Colonic mucosa (tissue), 4 donors: ENCODE measurements at regions not wholly inside any gene's neighbourhood (a gene's known extent, or its start where the extent isn't known, plus 50 kb on each side); places are given as distances from the start of the nearest gene placed in this dataset.

Experiments
- DNase-seq: peaks from one replicate; pipeline ENCODE4 v3.0.0-alpha.2; 2020
- H3K27ac ChIP-seq: fragments of 200-600 bp; one replicate; pipeline ENCODE4 v1.8.0; 2021
- H3K27me3 ChIP-seq: fragments of 200-600 bp; one replicate; pipeline ENCODE4 v1.8.0; 2021
- H3K36me3 ChIP-seq: fragments of 200-600 bp; one replicate; pipeline ENCODE4 v1.8.0; 2021
- H3K4me1 ChIP-seq: fragments of 200-600 bp; one replicate; pipeline ENCODE4 v1.8.0; 2021; ENCODE audit warnings: mild to moderate bottlenecking
- H3K4me3 ChIP-seq: fragments of 200-600 bp; one replicate; pipeline ENCODE4 v1.8.0; 2021
- H3K9ac ChIP-seq, 2 donors: one replicate each; pipeline ENCODE4 v1.7.0; 2013; ENCODE audit warnings: control low read depth in 2 of 2, low read depth in 2 of 2, low read length in 2 of 2
- H3K9me3 ChIP-seq: fragments of 200-600 bp; one replicate; pipeline ENCODE4 v1.8.0; 2021
- CTCF ChIP-seq: fragments of 200-600 bp; IDR thresholded peaks from one replicate; pipeline ENCODE4 v1.8.0; 2022; ENCODE audit warnings: antibody characterized with exemption, mild to moderate bottlenecking
- intact Hi-C: fragments of 100-400 bp; cut with DNase I; formaldehyde crosslinking; loops from one replicate; pipeline ENCODE4 v1.14.1; 2022
- donor health status: healthy.
- donor health status: DM: no; HTN: no; CAD: no.
- donor health status: DM: no; HTN: no; CAD: no.

GRCh38 chr4:128521156-128521555, 233.5 kb upstream of the PGRMC2 start:
- H3K9ac ChIP-seq: no peak overlapping the region
- TF ChIP-seq CTCF: no peak
- H3K4me3 ChIP-seq: no peak overlapping the region
- H3K27ac ChIP-seq: no peak overlapping the region
- no peaks in the 10 kb centered on the region for H3K27me3 ChIP-seq
- no peaks in the 10 kb centered on the region for H3K4me1 ChIP-seq
- intact Hi-C loops: no loop called here
- no peaks in the 10 kb centered on the region for H3K9me3 ChIP-seq
- no peaks in the 10 kb centered on the region for H3K36me3 ChIP-seq
- DNase-seq: no peak

- intact Hi-C loops: no loop called here
- Histone ChIP-seq H3K27ac (no peak overlapping the region), H3K9ac (no peak overlapping the region), H3K27me3 (no peaks in the 10 kb centered on the region), H3K9me3 (no peaks in the 10 kb centered on the region), H3K4me1 (no peaks in the 10 kb centered on the region), H3K4me3 (no peak overlapping the region), H3K36me3 (no peaks in the 10 kb centered on the region)
- TF ChIP-seq CTCF: no peak
- no peak for DNase-seq
Observed at GRCh38 chr4:128519163-128519830, 231.7 kb upstream of the PGRMC2 start.

- no peak overlapping the region for H3K9ac ChIP-seq
- intact Hi-C loops: no loop called here
- peak; percentile 32 for DNase-seq
- no peaks in the 10 kb centered on the region for H3K9me3 ChIP-seq
- peak overlapping the region; percentile 22 for H3K27ac ChIP-seq
- H3K4me1 ChIP-seq: no peaks in the 10 kb centered on the region
- no peaks in the 10 kb centered on the region for H3K27me3 ChIP-seq
- no peaks in the 10 kb centered on the region for H3K36me3 ChIP-seq
- no peak for TF ChIP-seq CTCF
- H3K4me3 ChIP-seq: no peak overlapping the region
Observed at GRCh38 chr4:128517739-128518510, 230.3 kb upstream of the PGRMC2 start.

GRCh38 chr4:128517096-128517738, 229.6 kb upstream of the PGRMC2 start:
- TF ChIP-seq CTCF: no peak
- no peaks in the 10 kb centered on the region for H3K4me1 ChIP-seq
- no peaks in the 10 kb centered on the region for H3K27me3 ChIP-seq
- H3K9me3 ChIP-seq: no peaks in the 10 kb centered on the region
- no peak for DNase-seq
- no peaks in the 10 kb centered on the region for H3K36me3 ChIP-seq
- peak overlapping the region; percentile 22 for H3K27ac ChIP-seq
- no peak overlapping the region for H3K9ac ChIP-seq
- no peak overlapping the region for H3K4me3 ChIP-seq
- intact Hi-C loops: no loop called here

- Histone ChIP-seq H3K9me3 (no peaks in the 10 kb centered on the region), H3K4me1 (no peaks in the 10 kb centered on the region), H3K27me3 (no peaks in the 10 kb centered on the region), H3K27ac (no peak overlapping the region), H3K9ac (no peak overlapping the region), H3K36me3 (no peaks in the 10 kb centered on the region), H3K4me3 (no peak overlapping the region)
- intact Hi-C loops: no loop called here
- no peak for DNase-seq
- TF ChIP-seq CTCF: no peak
Observed at GRCh38 chr4:128516301-128516969, 228.8 kb upstream of the PGRMC2 start.
